OCI-LY7 (cell line): ENCODE measurements at regions not wholly inside any gene's neighbourhood (a gene's known extent, or its start where the extent isn't known, plus 50 kb on each side); places are given as distances from the start of the nearest gene placed in this dataset.

ENCODE experiments used
- CTCF ChIP-seq: fragments of 200-600 bp; sonication (generic); conservative IDR thresholded peaks from 2 replicates; pipeline ENCODE4 v1.5.1; 2014; ENCODE audit warnings: mild to moderate bottlenecking, antibody characterized with exemption, low read length, moderate library complexity, mixed read lengths
- EZH2phosphoT487 ChIP-seq: fragments of 200-600 bp; sonication (generic); IDR thresholded peaks from 2 replicates; pipeline ENCODE4 v1.6.1; 2018; ENCODE audit warnings: low read depth, borderline replicate concordance, mild to moderate bottlenecking, mixed run types, antibody characterized with exemption, low read length, moderate library complexity, mixed read lengths

GRCh38 chr1:192729500-192729899, 79.3 kb upstream of the RGS2 start:
- TF ChIP-seq EZH2phosphoT487 (no peak), CTCF (no peak)
